HCT116 (cell line): ENCODE measurements at regions not wholly inside any gene's neighbourhood (a gene's known extent, or its start where the extent isn't known, plus 50 kb on each side); places are given as distances from the start of the nearest gene placed in this dataset.

Source experiments
- CTCF ChIP-seq, 3 experiments: fragments of 200-600 bp in 1 of 3; sonication (generic) in 1 of 3; IDR thresholded peaks in 2 of 3; conservative IDR thresholded peaks in 1 of 3; 2 replicates each; pipeline ENCODE4 v1.5.1; 2012 to 2017; ENCODE audit warnings: low read depth in 2 of 3, low read length in 2 of 3, antibody characterized with exemption in 1 of 3, borderline replicate concordance in 1 of 3, control low read depth in 1 of 3, mild to moderate bottlenecking in 1 of 3, mixed read lengths in 1 of 3, mixed run types in 1 of 3, moderate library complexity in 1 of 3; ENCODE audit not compliant: insufficient read depth in 1 of 3
- EZH2 ChIP-seq: fragments of 200-600 bp; sonication (generic); IDR thresholded peaks from 2 replicates; pipeline ENCODE4 v1.6.1; 2017; ENCODE audit warnings: antibody characterized with exemption, mixed run types
- EZH2phosphoT487 ChIP-seq: fragments of 200-600 bp; IDR thresholded peaks from 2 replicates; pipeline ENCODE4 v1.6.1; 2018; ENCODE audit warnings: antibody characterized with exemption, borderline replicate concordance
- JUND ChIP-seq: IDR thresholded peaks from 2 replicates; pipeline ENCODE4 v1.6.1; 2012
- MAX ChIP-seq: IDR thresholded peaks from 2 replicates; pipeline ENCODE4 v1.6.1; 2012
- POLR2A ChIP-seq: IDR thresholded peaks from 2 replicates; pipeline ENCODE4 v1.7.0; 2011; ENCODE audit warnings: borderline replicate concordance; ENCODE audit not compliant: insufficient read depth, insufficient read length; ENCODE audit errors: extremely low read depth
- POLR2AphosphoS5 ChIP-seq: IDR thresholded peaks from 2 replicates; pipeline ENCODE4 v1.6.1; 2011; ENCODE audit warnings: mild to moderate bottlenecking, low read depth, low read length, moderate library complexity
- RAD21 ChIP-seq: IDR thresholded peaks from 2 replicates; pipeline ENCODE4 v1.6.1; 2012; ENCODE audit warnings: low read depth, mild to moderate bottlenecking
- SIN3A ChIP-seq: IDR thresholded peaks from 2 replicates; pipeline ENCODE4 v1.6.1; 2012; ENCODE audit warnings: low read depth
- SP1 ChIP-seq: IDR thresholded peaks from 2 replicates; pipeline ENCODE4 v1.6.1; 2012; ENCODE audit warnings: low read depth
- SRF ChIP-seq: IDR thresholded peaks from 2 replicates; pipeline ENCODE4 v1.6.1; 2012; ENCODE audit warnings: low read depth
- TCF7L2 ChIP-seq: IDR thresholded peaks from 2 replicates; pipeline ENCODE4 v1.7.0; 2011; ENCODE audit warnings: borderline replicate concordance, inconsistent platforms; ENCODE audit not compliant: insufficient read depth, insufficient read length; ENCODE audit errors: extremely low read depth
- ZBTB33 ChIP-seq: IDR thresholded peaks from 2 replicates; pipeline ENCODE4 v1.6.1; 2011; ENCODE audit warnings: mild to moderate bottlenecking, low read length, moderate library complexity; ENCODE audit not compliant: insufficient replicate concordance; ENCODE audit errors: extremely low read depth

DNA sequence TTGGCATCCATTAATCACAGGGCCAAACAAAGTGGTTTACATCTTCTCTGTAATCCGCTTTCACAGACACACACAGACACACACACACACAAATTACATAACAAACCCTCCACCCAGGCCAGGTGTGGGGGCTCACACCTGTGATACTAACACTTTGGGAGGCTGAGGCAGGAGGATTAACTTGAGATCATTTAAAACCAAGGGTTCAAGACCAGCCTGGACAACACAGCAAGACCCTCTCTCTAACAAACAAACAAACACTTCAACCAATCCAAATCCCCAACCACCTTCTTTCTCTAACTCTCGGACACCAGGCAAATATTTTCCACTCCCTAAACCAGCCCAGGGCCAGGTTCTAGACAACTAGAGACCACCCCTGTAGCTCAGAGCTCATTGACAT is 79.5 kb upstream of the XPO1 start:
- TF ChIP-seq EZH2phosphoT487 (no peak), CTCF (IDR thresholded peaks at IDR 0.05 in 2 of 3, conservative IDR thresholded peaks at IDR 0.05 in 1 of 3; ENCODE audit: borderline replicate concordance in 1 of 3, insufficient read depth in 1 of 3, low read depth in 2 of 3, low read length in 2 of 3) (no peak), TCF7L2 (no peak), POLR2A (no peak), ZBTB33 (no peak), POLR2AphosphoS5 (no peak), RAD21 (no peak), EZH2 (no peak), SRF (no peak), SP1 (no peak), SIN3A (no peak), JUND (no peak), MAX (no peak)
